Omental fat pad (tissue), 3 donors: ENCODE measurements at regions not wholly inside any gene's neighbourhood (a gene's known extent, or its start where the extent isn't known, plus 50 kb on each side); places are given as distances from the start of the nearest gene placed in this dataset.

Experiments used
- ATAC-seq: fragments of 150-250 bp; one replicate; pipeline ENCODE4 v1.9.1; 2016; ENCODE audit warnings: mild to moderate bottlenecking, moderate library complexity; ENCODE audit not compliant: low FRiP score
- DNase-seq: peaks from one replicate; pipeline ENCODE4 v3.0.0-alpha.2; 2019; ENCODE audit warnings: low spot score
- CTCF ChIP-seq, 3 donors: fragments of 450-650 bp; IDR thresholded peaks; one replicate each; pipeline ENCODE4 v1.5.1; 2016 to 2017; ENCODE audit warnings: antibody characterized with exemption in 3 of 3, mild to moderate bottlenecking in 3 of 3, moderate library complexity in 2 of 3

- no peak for TF ChIP-seq CTCF (IDR thresholded peaks at IDR 0.05)
- ATAC-seq: no peak
Observed at GRCh38 chr14:82410064-82410463, 876.4 kb upstream of the SEL1L start.

GRCh38 chr14:82411298-82411697 lies 877.6 kb upstream of the SEL1L start:
- no peak for ATAC-seq
- DNase-seq: no peak
- no peak for TF ChIP-seq CTCF (IDR thresholded peaks at IDR 0.05)

More at GRCh38 chr14:82410064-82410463, 876.4 kb upstream of the SEL1L start:
- DNase-seq: no peak

DNA sequence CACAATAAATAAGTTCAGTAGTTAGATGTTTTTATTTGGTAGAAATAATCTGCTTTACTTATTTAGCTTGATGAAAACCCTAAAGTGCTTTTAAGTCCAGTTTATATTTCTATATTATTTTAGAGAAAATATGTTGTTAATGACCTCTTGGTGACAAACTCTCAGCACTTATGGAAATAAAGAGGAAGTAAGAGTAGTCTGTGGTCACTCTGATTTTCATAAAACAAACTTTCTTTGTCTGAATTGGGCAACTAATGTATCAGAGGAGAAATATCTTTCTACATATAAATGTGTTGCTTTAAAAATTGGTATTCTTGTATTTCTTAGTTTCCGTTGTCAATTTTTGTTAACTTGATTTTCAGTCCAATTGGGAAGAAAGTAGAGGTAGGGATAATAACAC lies 878.9 kb upstream of the SEL1L start:
- ATAC-seq (no peak), DNase-seq (no peak)
- no peak for TF ChIP-seq CTCF (IDR thresholded peaks at IDR 0.05)

GRCh38 chr14:82414853-82415539 lies 881.3 kb upstream of the SEL1L start:
- DNase-seq (no peak), ATAC-seq (no peak)
- no peak for TF ChIP-seq CTCF (IDR thresholded peaks at IDR 0.05)

DNA sequence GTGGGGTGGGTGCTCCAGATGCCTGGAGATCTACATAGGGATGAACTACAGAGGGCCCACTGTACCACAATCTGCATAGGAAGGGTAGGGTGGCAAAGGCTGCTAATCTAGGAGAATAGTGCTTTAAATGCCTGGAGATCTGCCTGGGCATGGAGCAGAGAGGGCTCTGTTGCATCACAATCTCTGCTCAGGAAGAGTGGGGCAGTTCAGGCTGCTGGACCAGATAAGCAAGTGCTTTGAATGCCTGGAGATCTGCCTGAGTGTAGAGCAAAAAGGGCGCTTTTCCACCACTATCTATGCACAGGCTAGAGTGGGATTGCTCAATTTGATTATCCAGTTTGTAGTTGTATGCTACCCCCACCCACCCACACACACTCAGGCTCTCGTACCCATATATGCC lies 886.3 kb upstream of the SEL1L start:
- DNase-seq: no peak
- no peak for ATAC-seq
- TF ChIP-seq CTCF (IDR thresholded peaks at IDR 0.05): no peak

- DNase-seq (no peak), ATAC-seq (no peak)
- TF ChIP-seq CTCF (IDR thresholded peaks at IDR 0.05): no peak
Observed at GRCh38 chr14:82420871-82421270, 887.2 kb upstream of the SEL1L start.

DNA sequence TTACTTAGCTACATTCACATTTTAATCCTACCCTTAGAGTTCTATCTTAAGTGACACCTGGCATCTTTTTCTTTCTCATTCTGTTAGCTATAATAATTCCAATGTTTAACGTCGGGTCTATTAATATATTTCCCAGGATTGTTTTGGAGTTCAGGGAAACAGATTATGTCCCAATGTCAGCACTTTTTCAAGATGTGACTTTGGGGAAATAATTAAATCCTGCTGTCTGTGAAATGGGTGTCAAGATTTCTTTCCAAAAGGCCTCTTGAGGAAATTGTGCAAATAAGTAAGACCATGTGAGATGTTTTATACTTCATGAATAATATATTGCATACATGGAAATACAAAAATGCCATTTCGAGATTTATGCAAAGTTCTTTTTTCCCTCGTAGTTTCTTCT lies 887.6 kb upstream of the SEL1L start:
- ATAC-seq: no peak
- TF ChIP-seq CTCF (IDR thresholded peaks at IDR 0.05): no peak
- DNase-seq: no peak
